Retina (tissue), 1 donor: ENCODE measurements at regions not wholly inside any gene's neighbourhood (a gene's known extent, or its start where the extent isn't known, plus 50 kb on each side); places are given as distances from the start of the nearest gene placed in this dataset.
A peak's percentile ranks its signal among the peaks of the same experiment; 100 is the strongest.

Source experiments
- DNase-seq: peaks from one replicate; pipeline ENCODE4 v3.0.0-alpha.2; 2016

DNA sequence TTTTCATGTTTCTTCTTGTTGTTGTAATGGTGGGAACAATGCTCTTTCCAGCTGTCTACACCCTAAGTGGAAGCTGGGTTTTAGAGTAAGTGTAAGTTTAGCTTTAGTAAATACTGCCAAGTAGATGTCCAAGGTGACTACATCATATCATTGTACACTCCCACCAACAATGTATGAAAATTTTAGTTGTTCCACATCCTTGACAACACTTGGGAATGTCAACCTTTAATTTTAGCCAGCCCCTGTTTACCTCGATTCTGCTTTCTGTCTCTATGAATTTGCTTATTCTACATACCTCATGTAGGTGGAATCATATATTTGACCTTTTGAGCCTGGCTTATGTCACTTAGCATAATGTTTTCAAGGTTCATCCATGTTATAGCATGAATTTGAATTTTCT is 93.0 kb downstream of the MTPAP start:
- no peak for DNase-seq

DNA sequence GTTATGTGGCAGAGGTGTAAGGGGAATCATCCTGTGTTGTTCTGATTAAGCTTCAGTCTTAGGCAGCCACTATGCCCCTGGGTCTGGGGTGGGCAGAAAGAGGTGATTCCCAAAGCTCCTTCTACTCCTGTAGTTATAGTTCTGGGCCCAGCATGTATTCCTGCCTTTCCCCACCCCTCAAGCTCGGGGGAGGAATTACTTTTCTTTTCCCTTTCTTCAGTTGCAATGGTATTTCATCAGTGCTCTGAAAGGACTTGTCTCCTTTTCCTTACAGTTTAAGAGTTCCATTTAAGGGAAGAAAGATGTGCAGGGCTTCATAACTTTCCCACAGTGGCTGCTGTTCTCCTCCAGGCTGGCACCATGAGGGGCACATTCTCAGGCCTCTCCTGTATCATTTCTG is 94.2 kb downstream of the MTPAP start:
- no peak for DNase-seq

DNA sequence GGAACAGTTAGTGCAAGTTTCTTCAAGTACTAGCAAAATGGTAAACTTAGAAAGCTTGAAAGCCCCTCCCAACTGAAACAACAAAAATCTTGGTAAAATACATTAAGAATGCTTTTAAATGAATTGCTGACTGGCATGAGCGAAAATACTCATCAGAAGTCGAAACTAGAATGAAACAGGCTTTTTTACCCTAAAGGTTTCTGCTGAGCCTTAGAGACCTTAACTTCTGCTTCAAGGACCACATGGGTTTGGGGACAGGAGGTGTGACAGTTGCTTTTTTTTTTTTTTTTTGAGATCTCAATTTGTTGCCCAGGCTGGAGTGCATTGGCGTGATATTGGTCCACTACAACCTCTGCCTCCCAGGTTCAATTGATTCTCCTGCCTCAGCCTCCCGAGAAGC is 100.3 kb downstream of the MTPAP start:
- no peak for DNase-seq

DNA sequence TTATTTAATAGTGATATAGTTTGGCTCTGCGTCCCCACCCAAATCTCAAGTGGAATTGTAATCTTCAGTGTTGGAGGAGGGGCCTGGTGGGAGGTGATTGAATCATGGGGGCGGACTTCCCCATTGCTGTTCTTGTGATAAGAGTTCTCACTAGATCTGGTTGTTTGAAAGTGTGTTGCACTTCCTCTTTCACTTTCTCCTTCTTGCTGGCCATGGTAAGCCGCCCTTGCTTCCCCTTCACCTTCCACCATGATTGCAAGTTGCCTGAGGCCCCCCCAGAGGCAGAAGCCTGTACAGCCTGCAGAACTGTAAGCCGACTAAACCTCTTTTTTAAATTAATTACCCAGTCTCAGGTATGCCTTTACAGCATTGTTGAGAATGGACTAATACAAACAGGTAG is 101.4 kb downstream of the MTPAP start:
- no peak for DNase-seq

DNA sequence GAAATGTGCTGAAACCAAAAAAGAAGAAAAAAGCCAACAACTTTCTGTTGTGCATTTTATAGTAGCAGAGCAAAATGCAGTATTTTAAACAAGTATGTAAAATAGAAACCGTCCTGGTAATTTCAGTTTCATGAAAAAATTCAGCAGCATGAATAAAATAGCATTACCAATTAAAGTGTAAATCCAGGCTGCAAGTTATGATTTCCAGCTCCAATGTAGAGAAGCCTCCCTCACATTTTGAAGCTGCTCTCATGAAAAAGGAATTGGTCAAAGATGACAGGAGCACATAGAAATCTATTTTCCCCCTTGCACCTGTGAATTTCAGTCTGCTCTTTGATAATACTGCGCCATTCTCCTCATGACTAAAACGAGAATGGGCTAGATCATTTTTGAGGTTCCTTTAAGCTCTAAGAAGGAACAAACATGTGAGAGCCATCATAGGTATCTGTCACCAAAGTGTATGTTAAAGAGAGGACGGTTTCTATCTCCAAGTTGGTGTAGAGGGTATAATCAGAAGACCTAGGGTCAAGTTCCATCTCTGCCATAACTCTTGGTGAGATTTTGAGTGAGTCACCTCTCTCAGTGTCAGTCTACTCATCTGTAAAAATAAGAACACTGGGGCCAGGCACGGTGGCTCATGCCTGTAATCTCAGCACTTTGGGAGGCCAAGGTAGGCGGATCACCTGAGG is 107.5 kb downstream of the MTPAP start:
- DNase-seq: no peak

DNA sequence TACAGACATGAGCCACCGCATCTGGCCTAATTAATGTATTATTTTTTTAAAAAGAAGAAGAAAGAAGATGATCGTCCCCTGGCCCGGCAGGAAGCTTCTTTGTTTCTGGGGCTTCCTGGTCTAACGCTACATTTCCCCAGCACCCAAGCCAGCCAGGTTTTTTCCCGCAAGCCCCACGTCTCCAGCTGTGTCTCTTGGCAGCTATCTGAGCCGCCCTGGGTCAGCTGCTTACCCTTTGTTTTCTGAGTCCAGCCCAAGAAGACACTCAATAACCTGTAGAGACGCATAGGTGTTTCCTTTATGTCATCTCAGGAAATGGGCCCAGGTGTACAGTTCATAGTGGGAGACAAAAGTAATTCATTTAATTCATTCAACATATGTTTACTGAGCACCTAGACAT is 110.2 kb downstream of the MTPAP start:
- DNase-seq: no peak

DNA sequence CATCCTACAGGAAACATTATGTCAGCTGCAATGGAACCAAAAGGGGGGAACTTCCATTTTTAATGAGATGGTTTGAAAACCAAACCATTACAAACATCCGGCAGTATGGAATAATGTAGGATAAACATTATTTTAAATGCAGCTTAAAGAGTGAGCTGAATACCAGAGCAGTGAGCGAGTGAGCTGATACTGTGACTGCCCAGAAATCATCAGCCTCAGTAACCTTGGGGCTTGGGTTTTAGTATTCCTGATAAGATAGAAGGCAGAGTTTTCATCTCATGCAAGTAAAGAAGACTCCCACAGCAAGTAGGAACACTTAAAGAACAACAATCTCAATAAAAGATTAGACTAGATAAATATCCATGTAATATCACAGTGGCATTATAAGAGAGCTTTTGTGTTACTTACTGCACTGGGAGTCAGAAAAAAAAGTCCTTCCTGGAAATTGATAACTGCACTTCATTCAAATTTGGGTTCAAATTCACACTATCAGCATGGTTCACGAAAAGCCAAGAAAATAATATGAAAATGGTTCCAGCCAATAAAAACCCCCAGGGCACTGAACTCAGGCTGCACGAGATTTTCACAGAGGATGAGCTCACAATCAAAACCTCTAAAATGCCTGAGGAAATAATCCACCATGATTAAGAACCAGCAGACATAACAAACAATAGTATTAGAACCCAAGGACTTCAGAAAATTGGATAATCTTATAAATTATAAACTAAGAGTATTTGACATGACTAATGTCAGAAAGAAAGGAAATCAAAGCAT is 115.7 kb downstream of the MTPAP start:
- no peak for DNase-seq

DNA sequence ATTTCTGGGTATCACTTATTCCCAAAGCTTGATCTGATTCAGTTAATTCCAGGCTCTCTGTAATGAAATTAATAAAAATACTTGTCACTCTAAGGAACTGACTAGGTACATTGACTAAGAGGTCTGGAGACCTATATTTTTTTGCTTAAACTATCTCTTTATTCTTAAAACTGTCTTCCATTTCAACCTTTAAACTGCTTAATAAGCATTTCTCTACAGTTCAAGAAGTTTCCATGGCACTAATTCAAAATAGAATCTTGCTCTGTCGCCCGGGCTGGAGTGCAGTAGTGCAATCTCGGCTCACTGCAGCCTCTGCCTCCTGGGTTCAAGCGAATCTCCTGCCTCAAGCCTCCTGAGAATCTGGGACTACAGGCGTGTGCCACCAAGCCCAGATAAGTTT is 117.4 kb downstream of the MTPAP start:
- no peak for DNase-seq

DNA sequence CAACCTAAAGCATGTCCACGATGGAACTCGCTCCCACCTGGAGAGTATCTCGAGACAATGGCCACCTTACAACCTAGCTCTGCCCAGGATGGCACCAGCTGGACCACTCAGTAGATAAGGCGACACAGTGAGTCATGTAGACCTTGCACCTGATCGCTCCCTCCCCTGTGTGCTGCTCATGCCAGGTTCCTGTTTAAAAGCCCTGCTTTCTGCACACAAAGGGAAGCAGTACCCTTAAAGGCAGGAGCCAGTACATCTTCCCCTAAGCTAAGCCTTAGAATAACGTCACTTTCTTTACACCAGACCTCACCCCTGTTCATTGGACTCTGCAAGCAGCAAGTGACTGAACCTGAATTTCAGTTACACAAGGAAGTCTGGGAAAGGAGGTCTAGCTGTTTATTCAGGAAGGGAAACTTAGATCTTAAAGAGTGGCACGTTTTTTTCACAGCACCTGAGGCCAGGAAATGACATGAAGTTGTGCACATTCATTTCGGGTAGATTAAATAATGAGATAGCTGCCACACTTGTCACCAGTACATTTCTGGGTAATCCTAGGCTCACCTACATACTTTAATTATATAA is 117.9 kb downstream of the MTPAP start:
- no peak for DNase-seq

DNA sequence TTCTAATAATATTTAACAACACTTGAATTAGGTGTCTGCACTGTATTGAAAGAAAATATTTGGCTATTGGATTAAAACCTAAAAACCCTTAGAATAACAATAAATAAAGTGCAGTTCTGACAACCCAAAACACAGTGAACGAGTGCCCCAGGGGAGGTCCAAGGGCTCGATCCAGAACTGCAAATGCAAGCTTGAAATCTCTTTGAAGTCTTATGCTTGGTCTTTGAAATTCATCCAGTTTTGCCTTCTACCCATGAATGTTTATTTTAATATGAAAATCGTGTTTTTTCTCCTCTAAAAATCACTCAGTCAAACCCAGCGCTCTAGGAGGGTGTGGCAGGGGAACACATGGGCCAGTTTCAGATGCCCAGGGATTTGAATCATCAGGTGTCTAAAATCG is 119.5 kb downstream of the MTPAP start:
- DNase-seq: no peak

DNA sequence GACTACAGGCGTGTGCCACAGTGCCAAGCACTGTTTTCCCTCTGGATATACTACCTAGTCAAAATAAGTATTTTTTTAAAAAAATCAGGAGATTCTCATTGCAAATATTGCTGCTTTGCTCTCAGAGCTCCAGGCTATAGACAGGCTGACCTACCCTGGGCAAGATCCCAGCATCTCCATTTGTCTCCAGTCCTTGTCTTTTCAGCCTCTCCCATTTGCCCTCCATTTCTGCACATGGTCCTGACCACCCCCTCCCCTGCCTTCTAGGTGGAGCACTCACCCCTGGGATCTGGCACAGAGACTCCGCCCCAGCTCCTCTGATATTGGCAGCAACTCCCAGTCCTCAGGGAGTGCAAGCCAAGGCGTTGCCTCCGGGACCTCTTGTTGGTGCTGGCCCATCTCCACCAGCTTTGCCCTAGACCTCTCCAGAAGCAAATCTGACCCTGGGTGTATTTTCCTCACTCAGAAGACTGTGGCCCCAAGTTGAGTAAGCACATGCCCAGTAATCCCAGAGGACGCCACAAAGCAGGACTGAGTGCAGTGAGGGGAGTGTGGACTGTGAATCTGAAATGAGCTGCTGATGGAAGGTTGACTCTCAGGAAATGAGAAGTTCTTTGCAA is 120.6 kb downstream of the MTPAP start:
- no peak for DNase-seq

DNA sequence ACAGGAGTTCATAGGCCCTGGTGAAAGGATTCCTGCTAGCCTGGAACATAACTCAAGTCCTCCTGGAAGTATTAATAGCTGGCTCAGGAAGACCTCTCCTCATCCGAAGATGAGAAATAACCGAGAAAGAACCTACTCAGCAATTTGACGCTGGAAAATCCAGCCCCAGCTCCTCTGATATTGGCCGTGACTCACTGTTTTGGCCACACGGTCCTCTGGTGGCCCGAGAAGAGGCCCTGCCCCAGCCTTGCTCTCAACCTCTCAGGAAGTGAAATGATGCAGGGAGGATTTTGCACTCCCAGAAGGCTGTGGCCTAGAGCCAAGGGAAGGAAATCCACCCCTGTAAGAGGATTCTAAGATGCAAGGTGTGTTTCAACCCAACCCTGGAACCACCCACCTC is 121.6 kb downstream of the MTPAP start:
- DNase-seq: no peak

DNA sequence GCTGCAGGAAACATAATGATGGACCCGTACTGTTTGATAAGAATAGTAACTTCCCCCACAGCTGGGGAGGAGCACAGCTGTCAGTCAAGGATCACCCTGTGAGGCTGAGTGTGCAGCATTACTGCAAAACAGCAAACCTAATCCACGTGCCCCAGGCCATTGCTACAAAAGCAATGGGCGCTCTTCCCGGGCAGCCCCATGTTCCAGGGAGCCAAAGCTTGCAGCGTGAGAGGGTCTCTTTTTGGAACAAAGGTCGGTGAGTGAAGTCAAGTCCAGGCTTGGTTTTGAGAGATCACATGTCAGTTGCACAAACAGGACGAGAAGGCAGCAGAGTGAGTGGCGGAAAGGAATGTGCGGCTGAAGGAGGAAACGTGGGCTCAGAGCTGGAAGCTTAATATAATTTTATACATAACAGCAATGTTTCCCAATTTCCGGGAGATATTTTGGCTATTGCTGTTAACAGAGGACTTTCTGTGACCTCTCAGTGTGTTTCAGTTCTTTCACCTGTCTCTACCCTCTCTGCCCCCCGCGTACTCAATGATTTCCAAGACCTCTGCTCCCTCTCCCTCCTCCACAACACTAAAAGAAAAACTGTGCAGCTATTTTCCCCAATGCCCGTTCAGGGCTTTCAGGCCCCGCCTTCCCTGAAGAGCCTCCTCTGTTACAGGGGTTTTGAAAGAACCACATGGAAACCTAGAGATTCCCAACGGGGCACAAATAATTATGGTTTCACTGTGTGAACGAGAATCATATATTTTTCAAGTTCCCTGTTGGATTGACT is 128.9 kb downstream of the MTPAP start:
- peak; percentile 48 for DNase-seq

DNA sequence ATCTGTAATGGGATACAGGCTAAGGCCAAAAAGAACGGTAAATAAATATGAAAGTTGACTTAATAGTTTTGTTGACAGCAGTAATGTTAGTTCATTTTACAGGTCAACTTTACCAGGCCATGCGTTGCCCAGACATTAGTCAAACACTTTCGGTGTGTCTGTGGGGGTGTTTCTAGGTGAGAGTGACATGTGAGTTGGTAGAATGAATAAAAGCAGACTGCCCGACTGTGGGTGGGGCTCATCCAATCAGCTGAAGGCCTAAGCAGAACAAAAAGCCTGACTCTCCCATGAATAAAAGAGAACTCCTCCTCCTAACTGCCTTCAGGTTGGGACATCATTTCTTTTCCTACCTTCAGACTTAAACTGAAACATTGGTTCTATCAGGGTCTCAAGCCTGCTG is 132.3 kb downstream of the MTPAP start:
- no peak for DNase-seq

DNA sequence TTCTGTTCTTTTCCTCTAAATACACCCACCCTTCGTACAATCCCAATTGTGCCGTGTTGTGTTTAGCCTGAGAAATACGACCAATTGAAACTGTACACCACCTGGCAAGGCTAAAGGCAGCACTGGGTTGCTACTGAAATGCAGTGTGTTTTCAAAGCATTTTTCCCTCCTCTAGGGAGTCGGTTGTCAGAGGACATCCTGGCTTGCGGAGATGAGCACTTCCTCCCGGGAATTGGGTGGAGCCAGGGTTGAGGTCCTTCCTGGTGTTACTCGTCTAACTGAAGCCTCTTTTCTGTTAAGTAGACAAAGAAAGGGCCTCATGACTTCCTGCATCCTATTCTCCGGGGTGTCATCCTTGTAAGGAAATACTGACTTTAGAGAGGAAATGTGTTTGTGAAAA is 133.5 kb downstream of the MTPAP start:
- DNase-seq: peak; percentile 30

DNA sequence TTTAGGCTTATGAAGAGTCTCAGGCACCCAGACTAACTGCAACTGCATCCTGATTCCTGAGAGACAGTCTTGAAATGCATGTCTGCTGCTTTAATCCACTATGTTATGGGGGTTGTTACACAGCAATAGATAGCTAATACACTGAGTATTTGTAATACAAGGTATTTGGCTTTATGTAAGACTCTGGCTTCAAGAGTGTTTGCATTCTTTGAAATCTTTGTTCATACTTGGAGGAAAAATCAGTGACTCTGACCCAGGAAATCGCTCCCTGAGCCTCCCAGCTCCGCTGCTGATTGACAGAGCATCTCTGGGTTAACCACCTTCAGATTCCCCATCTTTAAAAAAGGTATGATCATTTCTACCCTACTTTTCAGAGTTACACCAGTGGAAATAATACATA is 133.9 kb downstream of the MTPAP start:
- peak; percentile 23 for DNase-seq

DNA sequence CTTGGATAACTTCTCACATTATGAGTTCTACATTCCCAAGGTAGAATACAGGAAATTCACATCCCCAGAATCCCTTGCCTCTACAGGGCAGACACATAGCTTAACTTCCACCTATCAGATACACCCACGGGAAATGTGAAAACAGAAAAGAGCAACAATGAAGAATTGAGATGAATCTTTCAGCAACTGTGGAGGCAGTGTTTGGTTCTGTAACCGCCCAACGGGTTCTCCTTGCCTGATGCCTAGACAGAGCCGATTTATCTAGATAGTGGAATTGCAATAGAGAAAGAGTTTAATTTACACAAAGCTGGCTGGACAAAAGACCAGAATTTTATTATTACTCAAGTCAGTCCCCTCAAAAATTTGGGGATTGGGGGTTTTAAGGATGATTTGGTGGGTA is 138.8 kb downstream of the MTPAP start:
- no peak for DNase-seq

DNA sequence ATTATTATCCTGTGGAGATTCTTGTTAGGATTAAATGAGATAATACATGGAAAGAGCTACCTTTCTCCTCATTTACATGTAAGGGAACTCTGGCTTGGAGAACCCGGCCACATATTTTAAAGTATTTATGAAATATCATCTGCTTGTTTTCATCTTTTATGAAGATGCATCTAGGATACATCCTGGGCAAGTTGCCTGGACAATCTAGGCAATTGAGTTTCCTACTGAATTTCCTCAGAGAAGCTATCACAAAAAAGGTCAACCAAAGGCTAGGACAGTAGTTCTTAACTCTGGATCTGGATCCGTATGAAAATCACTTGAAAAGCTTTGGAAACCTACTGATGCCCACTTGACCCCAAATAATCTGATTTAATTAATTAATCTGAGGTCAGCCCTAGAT is 140.7 kb downstream of the MTPAP start:
- DNase-seq: no peak

DNA sequence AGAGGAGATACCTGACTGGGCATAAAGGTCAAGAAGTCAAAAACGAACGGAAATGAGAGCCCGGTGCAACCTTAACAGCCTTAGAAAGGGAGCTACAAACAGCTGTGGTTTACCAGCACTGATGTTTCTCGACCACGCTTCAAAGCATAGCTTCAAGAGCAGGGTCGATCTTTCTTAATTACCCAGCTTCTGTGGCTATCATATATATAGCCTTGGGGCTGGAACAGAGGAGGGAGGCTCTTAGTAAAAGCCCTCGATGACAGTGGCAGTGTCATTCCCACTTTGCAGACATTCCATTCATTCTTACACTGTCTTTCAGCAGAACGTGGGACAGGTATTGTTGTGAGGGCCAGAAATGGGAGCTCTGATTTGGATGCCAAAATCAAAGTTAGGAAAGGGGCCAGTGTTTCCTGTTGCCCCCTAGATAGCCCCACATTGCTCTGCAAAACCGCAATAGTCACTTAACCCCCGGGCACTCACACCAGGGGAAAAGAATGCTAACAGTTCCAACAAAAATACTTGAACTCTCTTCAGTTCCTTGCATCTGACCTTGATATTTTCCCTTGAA is 141.5 kb downstream of the MTPAP start:
- no peak for DNase-seq

DNA sequence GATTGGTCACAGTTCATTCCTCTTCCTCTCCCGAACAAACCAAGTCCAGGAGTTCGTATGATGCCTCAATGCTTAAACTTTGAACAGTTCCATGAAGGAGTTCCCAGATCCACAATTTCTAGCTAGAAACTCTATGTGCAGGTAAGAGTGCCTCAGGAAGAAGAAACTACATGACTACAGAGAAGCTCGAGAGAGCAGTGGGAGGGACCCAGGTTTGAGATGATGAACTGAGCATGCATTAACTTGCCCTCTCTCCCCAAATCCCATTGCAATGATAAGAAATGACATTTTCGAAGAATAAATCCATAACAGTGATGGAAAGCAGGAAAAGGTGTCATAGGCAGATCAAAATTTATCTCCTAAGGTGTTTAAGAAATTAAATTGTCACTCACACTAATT is 140.6 kb upstream of the JCAD start:
- DNase-seq: no peak

DNA sequence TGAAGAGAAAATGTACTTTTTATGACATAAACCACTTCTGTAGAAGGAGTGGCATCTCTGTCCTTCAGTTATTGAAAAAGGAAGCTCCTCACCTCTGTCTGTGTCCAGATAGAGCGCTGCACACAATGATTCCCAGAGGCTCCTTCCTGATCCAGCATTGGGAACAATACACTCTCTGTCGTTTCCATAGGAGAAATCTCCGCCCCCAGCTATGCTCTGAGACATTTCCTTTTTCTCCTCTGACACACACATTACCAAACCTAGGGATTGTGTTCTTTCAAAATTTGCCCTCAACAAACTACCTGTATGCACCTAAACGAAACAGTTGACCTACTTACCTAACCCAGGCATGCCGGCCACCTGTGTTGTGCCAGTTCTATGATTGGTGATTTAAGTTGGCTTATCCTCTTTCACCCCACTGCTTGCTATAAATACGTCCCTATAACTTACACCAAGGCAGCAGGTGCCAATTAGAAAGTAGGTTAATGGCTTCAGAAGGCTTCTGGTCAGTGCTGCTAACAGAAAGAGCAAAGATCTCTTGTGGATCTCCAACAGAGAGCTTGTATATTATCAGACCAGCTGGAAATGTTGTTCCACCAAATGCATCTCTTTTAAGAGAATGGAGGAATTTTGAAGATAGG is 140.1 kb upstream of the JCAD start:
- DNase-seq: no peak

DNA sequence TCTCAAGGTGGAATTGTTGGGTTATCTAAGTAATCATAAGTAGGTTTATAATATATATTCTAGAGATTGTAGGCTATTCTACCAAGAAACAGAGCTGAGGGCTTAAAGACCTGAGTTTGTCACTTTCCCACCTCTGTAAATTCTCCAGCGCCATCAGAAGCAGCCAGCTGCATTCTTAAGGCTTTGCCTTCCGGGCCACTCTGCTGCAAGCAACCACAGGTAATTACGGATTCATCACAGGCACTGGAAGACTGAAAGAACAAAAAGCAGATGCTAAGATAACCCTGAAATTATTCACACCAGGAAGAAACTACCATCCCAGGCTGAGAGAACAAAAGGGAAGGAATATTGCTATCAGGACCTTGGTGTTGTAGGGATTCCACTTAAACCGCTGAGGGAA is 137.8 kb upstream of the JCAD start:
- no peak for DNase-seq
